ENCODE measurements at regions not wholly inside any gene's neighbourhood (a gene's known extent, or its start where the extent isn't known, plus 50 kb on each side); places are given as distances from the start of the nearest gene placed in this dataset.
"Not testable (repeated sequence)": the region's sequence is repeated elsewhere in the genome, so short reads cannot be mapped to it uniquely, and the experiment has no call there.

GRCh38 chr2:66003931-66004330, 431.0 kb upstream of the MEIS1 start:
- DNase-seq: no peak

- DNase-seq: no peak
These were observed 433.4 kb upstream of the MEIS1 start for GRCh38 chr2:66001538-66001937.

- no peak for DNase-seq
These were observed 434.0 kb upstream of the MEIS1 start for GRCh38 chr2:66000901-66001300.

GRCh38 chr2:65999796-66000195, 435.1 kb upstream of the MEIS1 start:
- no peak for DNase-seq

GRCh38 chr2:65999103-65999502, 435.8 kb upstream of the MEIS1 start:
- DNase-seq: no peak

- no peak for DNase-seq
These were observed 437.0 kb upstream of the MEIS1 start for GRCh38 chr2:65997961-65998360.

- no peak for DNase-seq
These were observed 442.7 kb upstream of the MEIS1 start for GRCh38 chr2:65992198-65992554.

GRCh38 chr2:65991381-65992197, 443.3 kb upstream of the MEIS1 start:
- DNase-seq: no peak

GRCh38 chr2:65985986-65986385, 448.9 kb upstream of the MEIS1 start:
- DNase-seq: no peak

- no peak for DNase-seq
These were observed 454.4 kb upstream of the MEIS1 start for GRCh38 chr2:65980531-65980930.

- no peak for DNase-seq
These were observed 455.5 kb upstream of the MEIS1 start for GRCh38 chr2:65979446-65979845.

- DNase-seq: no peak
These were observed 460.7 kb upstream of the MEIS1 start for GRCh38 chr2:65974067-65974723.

GRCh38 chr2:65969161-65969560, 465.8 kb upstream of the MEIS1 start:
- no peak for DNase-seq

- DNase-seq: not testable (repeated sequence)
These were observed 471.6 kb upstream of the MEIS1 start for GRCh38 chr2:65963303-65963702.

GRCh38 chr2:65960953-65961352, 474.0 kb upstream of the MEIS1 start:
- DNase-seq: no peak

GRCh38 chr2:65957886-65958285, 477.0 kb upstream of the MEIS1 start:
- no peak for DNase-seq

- DNase-seq: no peak
These were observed 477.5 kb upstream of the MEIS1 start for GRCh38 chr2:65957454-65957853.

GRCh38 chr2:65955259-65955658, 479.7 kb upstream of the MEIS1 start:
- DNase-seq: no peak

- DNase-seq: no peak
These were observed 481.8 kb upstream of the MEIS1 start for GRCh38 chr2:65952966-65953761.

- DNase-seq: no peak
These were observed 490.7 kb upstream of the MEIS1 start for GRCh38 chr2:65944213-65944612.

GRCh38 chr2:65943099-65943786, 491.7 kb upstream of the MEIS1 start:
- DNase-seq: no peak

GRCh38 chr2:65940856-65941255, 494.1 kb upstream of the MEIS1 start:
- DNase-seq: no peak

- no peak for DNase-seq
These were observed 495.2 kb upstream of the MEIS1 start for GRCh38 chr2:65939687-65940086.

Data from stimulated activated CD8-positive, alpha-beta memory T cell treated with anti-CD3 and anti-CD28 coated beads, Interleukin-4, amount 100 ng/mL, for 48 hours (primary cell).